Activated CD8-positive, alpha-beta T cell treated with anti-CD3 and anti-CD28 coated beads for 36 hours (primary cell): ENCODE measurements at regions not wholly inside any gene's neighbourhood (a gene's known extent, or its start where the extent isn't known, plus 50 kb on each side); places are given as distances from the start of the nearest gene placed in this dataset.

Experiments used
- ATAC-seq: fragments of 200-7000 bp; cut with Tn5 transposase; one replicate; pipeline ENCODE4 v1.10.0; 2021; ENCODE audit warnings: mild to moderate bottlenecking, moderate library complexity
- CTCF ChIA-PET: fragments of 350-600 bp; sonication (Branson Sonifier 250); formaldehyde crosslinking; loops from one replicate; lab custom pipeline; 2021; ENCODE audit warnings: antibody characterized with exemption; lab: Charles Lee
- POLR2A ChIA-PET: fragments of 350-600 bp; sonication (Branson Sonifier 250); formaldehyde crosslinking; loops from one replicate; lab custom pipeline; 2021; ENCODE audit warnings: antibody characterized with exemption; lab: Charles Lee
- DNase-seq: peaks from one replicate; pipeline ENCODE4 v3.0.0-alpha.2; 2020
- H3K27ac Mint-ChIP-seq: one replicate; pipeline ENCODE4 v1.8.0; 2021; ENCODE audit warnings: mild to moderate bottlenecking, mixed read lengths
- H3K27me3 Mint-ChIP-seq: one replicate; pipeline ENCODE4 v1.8.0; 2021; ENCODE audit warnings: mixed read lengths
- H3K36me3 Mint-ChIP-seq: one replicate; pipeline ENCODE4 v1.8.0; 2021; ENCODE audit warnings: low read depth, mixed read lengths
- H3K4me1 Mint-ChIP-seq: one replicate; pipeline ENCODE4 v1.8.0; 2021; ENCODE audit warnings: low read depth, mixed read lengths
- H3K4me3 Mint-ChIP-seq: one replicate; pipeline ENCODE4 v1.8.0; 2021; ENCODE audit warnings: mild to moderate bottlenecking, moderate library complexity, mixed read lengths
- H3K9me3 Mint-ChIP-seq: one replicate; pipeline ENCODE4 v1.8.0; 2021; ENCODE audit warnings: mixed read lengths
- intact Hi-C: fragments of 100-400 bp; cut with micrococcal nuclease; formaldehyde crosslinking; loops from one replicate; pipeline ENCODE4 v1.10.0; 2022
- TF ChIP-seq, protein P1 (sequence below): fragments of 200-600 bp; IDR thresholded peaks from one replicate; pipeline ENCODE4 v1.8.0; 2022; ENCODE audit warnings: antibody characterized with exemption, mild to moderate bottlenecking

- H3K4me1 Mint-ChIP-seq, result no peaks in the 10 kb centered on the region
- DNase-seq (no peak), ATAC-seq (no peak)
- CTCF ChIA-PET, result no interaction called here
- H3K27me3 Mint-ChIP-seq, result peaks cover 4% of the 10 kb centered on the region
- intact Hi-C loops, result no loop called here
- TF ChIP-seq, protein P1, sequence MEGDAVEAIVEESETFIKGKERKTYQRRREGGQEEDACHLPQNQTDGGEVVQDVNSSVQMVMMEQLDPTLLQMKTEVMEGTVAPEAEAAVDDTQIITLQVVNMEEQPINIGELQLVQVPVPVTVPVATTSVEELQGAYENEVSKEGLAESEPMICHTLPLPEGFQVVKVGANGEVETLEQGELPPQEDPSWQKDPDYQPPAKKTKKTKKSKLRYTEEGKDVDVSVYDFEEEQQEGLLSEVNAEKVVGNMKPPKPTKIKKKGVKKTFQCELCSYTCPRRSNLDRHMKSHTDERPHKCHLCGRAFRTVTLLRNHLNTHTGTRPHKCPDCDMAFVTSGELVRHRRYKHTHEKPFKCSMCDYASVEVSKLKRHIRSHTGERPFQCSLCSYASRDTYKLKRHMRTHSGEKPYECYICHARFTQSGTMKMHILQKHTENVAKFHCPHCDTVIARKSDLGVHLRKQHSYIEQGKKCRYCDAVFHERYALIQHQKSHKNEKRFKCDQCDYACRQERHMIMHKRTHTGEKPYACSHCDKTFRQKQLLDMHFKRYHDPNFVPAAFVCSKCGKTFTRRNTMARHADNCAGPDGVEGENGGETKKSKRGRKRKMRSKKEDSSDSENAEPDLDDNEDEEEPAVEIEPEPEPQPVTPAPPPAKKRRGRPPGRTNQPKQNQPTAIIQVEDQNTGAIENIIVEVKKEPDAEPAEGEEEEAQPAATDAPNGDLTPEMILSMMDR, result no peak
- no peaks in the 10 kb centered on the region for H3K9me3 Mint-ChIP-seq
- no peak overlapping the region for H3K27ac Mint-ChIP-seq
- H3K36me3 Mint-ChIP-seq, result no peaks in the 10 kb centered on the region
- H3K4me3 Mint-ChIP-seq, result no peak overlapping the region
- POLR2A ChIA-PET, result no interaction called here
These were observed 188.4 kb downstream of the PDGFRA start for GRCh38 chr4:54417476-54417875.

DNA sequence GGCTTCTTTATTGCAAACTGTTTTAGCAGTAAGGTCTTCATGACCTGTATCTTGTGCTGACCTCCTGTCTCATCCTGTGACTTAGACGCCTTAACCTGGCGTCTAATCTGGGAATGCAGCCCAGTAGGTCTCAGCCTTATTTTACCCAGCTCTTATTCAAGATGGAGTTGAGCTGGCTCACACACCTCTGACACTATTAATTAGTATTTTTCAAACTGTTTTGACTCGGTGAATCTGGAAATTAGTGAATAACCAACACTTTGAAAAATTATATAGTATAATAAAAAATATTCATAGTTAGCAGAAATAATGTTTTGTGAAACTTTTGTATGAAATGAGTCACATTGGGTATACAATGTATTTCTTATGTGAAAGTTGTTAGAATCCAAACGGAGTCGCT, 189.4 kb downstream of the PDGFRA start:
- ChIA-PET POLR2A (interaction anchor here (0.6 kb wide), 1 partner anchor 589 kb away, joined by 4 read pairs; no protein-coding TSS in a partner anchor), CTCF (no interaction called here)
- Mint-ChIP-seq H3K9me3 (no peaks in the 10 kb centered on the region), H3K4me3 (no peak overlapping the region), H3K4me1 (no peaks in the 10 kb centered on the region), H3K27me3 (peaks cover 4% of the 10 kb centered on the region), H3K36me3 (no peaks in the 10 kb centered on the region), H3K27ac (no peak overlapping the region)
- TF ChIP-seq, protein P1, result no peak
- DNase-seq, result no peak
- intact Hi-C loops, result no loop called here
- ATAC-seq, result no peak

- POLR2A ChIA-PET, result interaction anchor here (0.7 kb wide), 1 partner anchor 9 kb away, joined by 3 read pairs; no protein-coding TSS in a partner anchor
- ATAC-seq, result no peak
- TF ChIP-seq, protein P1, result no peak
These were observed 194.0 kb downstream of the PDGFRA start for GRCh38 chr4:54423066-54423465.

DNA sequence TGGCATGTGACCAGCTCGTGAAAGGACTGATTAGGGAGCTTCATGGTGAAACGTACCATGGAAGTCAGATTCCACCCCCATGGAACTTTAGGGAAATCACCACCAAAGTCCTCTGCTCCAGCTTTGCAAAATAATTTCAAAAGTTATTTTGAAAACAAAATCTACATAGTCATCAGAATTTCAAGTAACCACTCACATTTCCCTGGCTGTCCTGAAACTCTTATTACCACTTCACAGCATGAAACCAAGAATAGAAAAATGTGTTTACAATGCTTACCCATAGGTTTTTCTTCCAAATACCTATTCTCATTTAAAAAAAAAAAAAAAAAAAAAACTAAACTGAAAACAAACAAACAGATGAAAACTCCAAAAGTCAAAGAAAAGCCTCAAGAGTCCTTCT, 198.7 kb downstream of the PDGFRA start:
- Mint-ChIP-seq H3K4me3 (no peak overlapping the region), H3K4me1 (no peaks in the 10 kb centered on the region), H3K27me3 (peaks cover 5% of the 10 kb centered on the region), H3K36me3 (no peaks in the 10 kb centered on the region), H3K27ac (no peak overlapping the region), H3K9me3 (no peaks in the 10 kb centered on the region)
- DNase-seq, result no peak
- ChIA-PET POLR2A (interaction anchor here (0.6 kb wide), 1 partner anchor 370 kb away, joined by 3 read pairs; no protein-coding TSS in a partner anchor), CTCF (no interaction called here)
- intact Hi-C loops, result no loop called here
- ATAC-seq, result no peak
- TF ChIP-seq, protein P1, result no peak

More at GRCh38 chr4:54423066-54423465, 194.0 kb downstream of the PDGFRA start:
- Mint-ChIP-seq H3K4me1 (no peaks in the 10 kb centered on the region), H3K27me3 (peaks cover 6% of the 10 kb centered on the region), H3K27ac (no peak overlapping the region), H3K4me3 (no peak overlapping the region), H3K9me3 (no peaks in the 10 kb centered on the region), H3K36me3 (no peaks in the 10 kb centered on the region)
- CTCF ChIA-PET, result no interaction called here
- no peak for DNase-seq
- intact Hi-C loops, result no loop called here

GRCh38 chr4:54428940-54429339, 199.8 kb downstream of the PDGFRA start:
- CTCF ChIA-PET, result no interaction called here
- no peaks in the 10 kb centered on the region for H3K9me3 Mint-ChIP-seq
- no peak for ATAC-seq
- DNase-seq, result no peak
- no peaks in the 10 kb centered on the region for H3K36me3 Mint-ChIP-seq
- no peaks in the 10 kb centered on the region for H3K4me1 Mint-ChIP-seq
- TF ChIP-seq, protein P1, result no peak
- no peak overlapping the region for H3K27ac Mint-ChIP-seq
- intact Hi-C loops, result no loop called here
- POLR2A ChIA-PET, result no interaction called here
- peaks cover 5% of the 10 kb centered on the region for H3K27me3 Mint-ChIP-seq
- H3K4me3 Mint-ChIP-seq, result no peak overlapping the region
